IPS DF 19.7 (cell line): ENCODE measurements at regions not wholly inside any gene's neighbourhood (a gene's known extent, or its start where the extent isn't known, plus 50 kb on each side); places are given as distances from the start of the nearest gene placed in this dataset.
"Not testable (repeated sequence)": the region's sequence is repeated elsewhere in the genome, so short reads cannot be mapped to it uniquely, and the experiment has no call there.

Source experiments
- DNase-seq: peaks from one replicate; pipeline ENCODE4 v3.0.0-alpha.2; 2013; ENCODE audit warnings: low read depth, low spot score

GRCh38 chr12:83378186-83378727 lies 691.6 kb downstream of the TMTC2 start:
- DNase-seq = no peak

- DNase-seq = no peak
Observed at GRCh38 chr12:83365317-83365716, 678.6 kb downstream of the TMTC2 start.

GRCh38 chr12:83361475-83361874 lies 674.8 kb downstream of the TMTC2 start:
- DNase-seq = no peak

DNA sequence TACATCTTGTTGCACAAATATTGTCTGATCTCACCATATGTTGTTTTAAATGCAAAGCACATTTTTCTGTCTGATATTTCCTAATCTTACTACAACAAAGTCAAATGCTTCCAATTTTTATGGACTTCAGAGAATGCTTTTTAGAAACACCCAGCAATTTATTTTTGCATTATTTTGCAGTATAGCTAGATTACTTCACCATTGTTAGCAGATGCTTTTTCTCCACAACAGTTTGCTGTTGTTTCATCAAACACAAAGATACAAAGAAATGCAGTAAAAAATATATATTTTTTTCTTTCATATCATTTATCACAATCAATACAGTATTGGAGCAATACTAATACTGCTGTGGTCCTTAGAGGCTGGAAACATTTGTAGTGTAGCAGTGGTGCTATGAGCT lies 674.4 kb downstream of the TMTC2 start:
- DNase-seq = no peak

DNA sequence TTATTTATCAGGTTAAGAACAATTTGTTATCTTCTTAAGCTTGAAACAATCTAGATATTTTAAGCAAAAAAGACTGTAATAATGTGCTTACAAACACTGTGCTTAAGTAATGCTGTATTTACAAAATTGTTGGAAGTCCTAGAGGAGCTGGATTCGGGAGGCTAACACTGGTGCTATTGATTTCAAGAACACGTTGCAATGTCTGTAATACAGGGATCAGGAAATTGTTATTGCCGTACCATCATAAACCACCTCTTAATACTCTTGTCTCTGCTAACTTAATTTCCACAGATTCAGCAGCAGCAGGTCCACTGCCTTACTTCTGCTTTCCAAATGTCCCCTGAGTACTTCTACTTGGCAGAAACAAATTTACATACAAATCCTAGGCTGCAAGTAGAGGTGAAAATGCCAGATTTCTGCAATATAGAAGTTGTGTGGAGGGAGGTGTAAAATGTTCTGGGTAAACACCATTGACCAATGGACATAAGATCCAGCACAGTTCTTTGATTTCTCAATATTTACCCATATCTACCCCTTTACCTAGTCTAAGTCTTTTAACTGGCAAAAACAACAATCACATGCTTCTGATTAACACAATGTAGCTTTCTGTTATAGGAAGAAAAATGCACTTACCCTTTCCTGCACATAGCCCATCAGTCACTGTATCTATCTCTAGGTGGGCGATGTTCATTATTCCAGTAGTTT lies 663.4 kb downstream of the TMTC2 start:
- DNase-seq = no peak

DNA sequence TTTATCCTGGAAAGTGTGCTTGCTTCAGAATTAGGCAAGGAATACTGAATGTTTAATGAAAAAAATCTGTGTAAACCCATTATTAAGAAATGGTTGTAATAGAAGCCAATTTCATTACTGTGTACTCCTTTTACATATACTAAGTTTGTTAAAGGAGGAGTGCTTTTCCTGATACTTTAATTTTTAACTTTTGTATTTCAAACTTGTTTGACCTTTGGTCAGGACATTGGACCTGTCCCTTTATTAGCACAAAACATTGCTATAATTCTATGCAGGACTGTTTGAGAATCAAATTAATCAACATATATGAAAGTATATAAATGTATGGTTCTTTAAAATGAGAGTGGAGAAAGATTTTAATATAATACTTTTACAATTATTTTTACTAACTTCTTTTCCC lies 659.6 kb downstream of the TMTC2 start:
- no peak for DNase-seq

DNA sequence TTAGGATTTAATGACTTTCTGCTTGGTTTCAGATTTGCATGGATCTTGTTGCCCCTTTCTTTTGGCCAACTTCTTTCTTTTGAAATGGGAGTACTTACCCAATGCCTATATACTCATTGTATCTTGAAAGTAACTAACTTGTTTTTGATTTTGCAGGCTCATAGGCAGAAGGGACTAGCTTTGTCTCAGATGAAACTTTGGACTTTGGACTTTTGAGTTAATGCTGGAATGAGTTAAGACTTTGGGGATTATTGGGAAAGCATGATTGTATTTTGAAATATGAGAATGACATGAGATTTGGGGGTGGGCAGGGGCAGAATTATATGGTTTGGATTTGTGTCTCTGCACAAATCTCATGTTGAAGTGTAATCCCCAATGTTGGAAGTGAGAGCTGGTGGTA lies 657.1 kb downstream of the TMTC2 start:
- no peak for DNase-seq

- DNase-seq = no peak
Observed at GRCh38 chr12:83335748-83336147, 649.0 kb downstream of the TMTC2 start.

GRCh38 chr12:83326666-83327065 lies 640.0 kb downstream of the TMTC2 start:
- DNase-seq = no peak

GRCh38 chr12:83323866-83324265 lies 637.2 kb downstream of the TMTC2 start:
- DNase-seq = no peak

DNA sequence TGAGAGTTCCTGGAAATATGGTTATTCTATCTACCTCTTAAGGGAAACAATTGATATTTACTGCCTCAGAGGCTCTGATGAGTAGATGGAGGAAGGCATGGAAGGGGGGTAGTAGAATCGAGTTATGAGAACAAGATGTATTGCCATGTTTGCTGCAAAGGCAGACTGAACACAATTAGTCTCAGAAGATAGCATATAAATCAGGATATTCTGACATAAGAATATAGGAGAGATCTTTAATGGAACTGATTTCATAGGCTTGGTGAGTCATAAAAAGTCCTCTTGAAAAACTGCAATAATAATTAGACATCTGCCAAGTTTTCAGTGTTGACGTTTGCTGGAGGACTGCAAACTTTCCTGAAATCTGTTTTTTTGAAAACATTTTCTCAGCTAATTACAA lies 636.1 kb downstream of the TMTC2 start:
- DNase-seq = no peak

- DNase-seq = no peak
Observed at GRCh38 chr12:83321971-83322370, 635.3 kb downstream of the TMTC2 start.

GRCh38 chr12:83320350-83320749 lies 633.6 kb downstream of the TMTC2 start:
- no peak for DNase-seq

DNA sequence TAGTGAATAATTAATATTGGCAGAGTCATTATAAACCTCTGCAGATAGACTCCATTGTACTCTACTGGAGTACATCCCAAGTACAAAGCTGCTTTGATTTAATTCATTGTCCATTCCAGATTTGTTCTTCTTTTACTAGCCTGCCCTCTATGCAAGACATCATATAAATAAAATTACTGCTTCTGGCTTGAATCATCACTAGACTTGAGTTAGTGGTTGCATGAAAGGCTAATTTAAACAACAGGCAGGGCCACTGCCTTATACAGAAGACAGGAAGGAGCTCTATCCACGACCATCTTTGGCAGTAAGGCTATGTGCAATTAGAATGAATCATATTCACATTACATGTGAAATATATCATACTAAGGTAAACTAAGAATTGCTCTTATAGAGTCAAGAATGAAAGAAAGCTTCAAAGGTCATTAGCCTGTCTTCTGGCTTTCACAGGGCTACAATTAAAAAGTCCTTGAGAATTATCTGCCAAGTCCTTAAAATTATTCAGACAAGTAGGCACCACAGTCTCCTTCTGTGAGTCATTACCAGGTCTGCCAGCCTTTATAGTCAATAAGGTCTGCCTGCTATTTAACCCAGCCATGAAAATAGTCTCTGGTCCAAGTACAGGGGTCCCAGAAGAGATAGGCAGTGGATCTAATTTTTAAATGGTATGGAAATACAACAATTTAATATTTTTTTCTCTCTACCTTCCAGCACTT lies 631.8 kb downstream of the TMTC2 start:
- no peak for DNase-seq

- no peak for DNase-seq
Observed at GRCh38 chr12:83317595-83317994, 630.9 kb downstream of the TMTC2 start.

GRCh38 chr12:83313827-83314226 lies 627.1 kb downstream of the TMTC2 start:
- DNase-seq = no peak

- DNase-seq = no peak
Observed at GRCh38 chr12:83313322-83313721, 626.6 kb downstream of the TMTC2 start.

- DNase-seq = no peak
Observed at GRCh38 chr12:83276904-83277303, 590.2 kb downstream of the TMTC2 start.

- DNase-seq = no peak
Observed at GRCh38 chr12:83271201-83271600, 584.5 kb downstream of the TMTC2 start.

GRCh38 chr12:83265808-83266207 lies 579.1 kb downstream of the TMTC2 start:
- DNase-seq = no peak

DNA sequence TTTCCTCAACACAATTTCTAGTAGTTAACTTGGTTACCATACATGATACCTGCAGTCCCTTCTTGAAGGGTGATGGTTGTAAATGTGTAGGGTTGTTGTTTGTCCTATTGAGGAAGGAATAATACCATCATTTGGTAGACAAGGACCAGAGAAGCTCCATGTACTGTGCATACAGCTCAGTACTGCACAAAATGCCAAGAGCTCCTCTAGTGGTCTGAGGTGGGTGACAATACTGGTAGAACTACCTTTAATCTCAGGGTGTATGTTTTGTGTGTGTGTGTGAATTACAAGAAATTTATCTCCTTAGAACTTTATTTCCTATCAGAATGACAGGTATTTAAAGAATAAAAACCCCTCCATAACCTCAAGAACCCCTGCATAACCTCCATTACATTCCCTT lies 575.3 kb downstream of the TMTC2 start:
- DNase-seq = no peak

DNA sequence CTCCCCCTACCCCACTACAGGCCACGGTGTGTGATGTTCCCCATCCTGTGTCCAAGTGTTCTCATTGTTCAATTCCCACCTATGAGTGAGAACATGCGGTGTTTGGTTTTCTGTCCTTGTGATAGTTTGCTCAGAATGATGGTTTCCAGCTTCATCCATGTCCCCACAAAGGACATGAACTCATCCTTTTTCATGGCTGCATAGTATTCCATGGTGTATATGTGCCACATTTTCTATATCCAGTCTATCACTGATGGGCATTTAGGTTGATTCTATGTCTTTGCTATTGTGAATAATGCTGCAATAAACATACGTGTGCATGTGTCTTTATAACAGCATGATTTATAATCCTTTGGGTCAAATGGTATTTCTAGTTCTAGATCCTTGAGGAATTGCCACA lies 573.4 kb downstream of the TMTC2 start:
- not testable (repeated sequence) for DNase-seq

- DNase-seq = no peak
Observed at GRCh38 chr12:83257726-83258125, 571.0 kb downstream of the TMTC2 start.
